Urinary bladder (tissue), 3 donors: ENCODE measurements at regions not wholly inside any gene's neighbourhood (a gene's known extent, or its start where the extent isn't known, plus 50 kb on each side); places are given as distances from the start of the nearest gene placed in this dataset.

ENCODE experiments used
- DNase-seq: peaks from one replicate; pipeline ENCODE4 v3.0.0-alpha.2; 2015; ENCODE audit errors: extremely low spot score
- H3K27ac ChIP-seq: one replicate; pipeline ENCODE4 v1.5.1; 2013; ENCODE audit warnings: low read depth, mild to moderate bottlenecking, moderate library complexity
- H3K36me3 ChIP-seq: one replicate; pipeline ENCODE4 v1.6.1; 2013; ENCODE audit warnings: mild to moderate bottlenecking, moderate library complexity; ENCODE audit not compliant: insufficient read depth
- H3K4me1 ChIP-seq: one replicate; pipeline ENCODE4 v1.6.1; 2013; ENCODE audit warnings: mild to moderate bottlenecking, moderate library complexity; ENCODE audit not compliant: insufficient read depth
- H3K4me3 ChIP-seq: one replicate; pipeline ENCODE4 v1.5.1; 2013; ENCODE audit warnings: low read depth, low read length
- WGBS: extraction: QIAGEN DNeasy Blood & Tissue Kit; methylation state at CpG from one replicate; pipeline ENCODE4 v1.1.7; 2013; 5-methylcytosine and 5-hydroxymethylcytosine counted together
- donor health status: healthy with polysubstance abuse.
- donor health status: healthy.

GRCh38 chr13:86932776-86933334 lies 738.3 kb upstream of the SLITRK5 start:
- Histone ChIP-seq H3K4me3 (no peak overlapping the region), H3K4me1 (no peaks in the 10 kb centered on the region), H3K36me3 (no peaks in the 10 kb centered on the region), H3K27ac (no peak overlapping the region)
- 21% methylated on average over 3 of the region's 3 CpGs for WGBS
- DNase-seq: no peak

GRCh38 chr13:86933676-86934075 lies 737.5 kb upstream of the SLITRK5 start:
- Histone ChIP-seq H3K4me3 (no peak overlapping the region), H3K27ac (no peak overlapping the region), H3K36me3 (no peaks in the 10 kb centered on the region), H3K4me1 (no peaks in the 10 kb centered on the region)
- 92% methylated on average over 3 of the region's 3 CpGs for WGBS
- DNase-seq: no peak

- Histone ChIP-seq H3K4me1 (no peaks in the 10 kb centered on the region), H3K27ac (no peak overlapping the region), H3K36me3 (no peaks in the 10 kb centered on the region), H3K4me3 (no peak overlapping the region)
- 69% methylated on average over 2 of the region's 2 CpGs for WGBS
- no peak for DNase-seq
These were observed 733.9 kb upstream of the SLITRK5 start for GRCh38 chr13:86937316-86937715.

GRCh38 chr13:86945584-86945983 lies 725.6 kb upstream of the SLITRK5 start:
- Histone ChIP-seq H3K27ac (no peak overlapping the region), H3K36me3 (no peaks in the 10 kb centered on the region), H3K4me3 (no peak overlapping the region), H3K4me1 (no peaks in the 10 kb centered on the region)
- DNase-seq: no peak
- WGBS: 88% methylated on average over 2 of the region's 2 CpGs

- H3K4me1 ChIP-seq: no peaks in the 10 kb centered on the region
- H3K27ac ChIP-seq: no peak overlapping the region
- DNase-seq: no peak
- H3K36me3 ChIP-seq: no peaks in the 10 kb centered on the region
- WGBS: 81% methylated on average over 2 of the region's 2 CpGs
- no peak overlapping the region for H3K4me3 ChIP-seq
These were observed 724.4 kb upstream of the SLITRK5 start for GRCh38 chr13:86946734-86947133.

- no peaks in the 10 kb centered on the region for H3K36me3 ChIP-seq
- H3K4me1 ChIP-seq: no peaks in the 10 kb centered on the region
- 45% methylated on average over 1 of the region's 1 CpG for WGBS
- H3K27ac ChIP-seq: no peak overlapping the region
- DNase-seq: no peak
- no peak overlapping the region for H3K4me3 ChIP-seq
These were observed 716.8 kb upstream of the SLITRK5 start for GRCh38 chr13:86954341-86954740.

GRCh38 chr13:86960876-86961275 lies 710.3 kb upstream of the SLITRK5 start:
- H3K36me3 ChIP-seq: no peaks in the 10 kb centered on the region
- no peak overlapping the region for H3K4me3 ChIP-seq
- no peaks in the 10 kb centered on the region for H3K4me1 ChIP-seq
- DNase-seq: no peak
- no peak overlapping the region for H3K27ac ChIP-seq

GRCh38 chr13:86974251-86974994 lies 696.7 kb upstream of the SLITRK5 start:
- DNase-seq: no peak
- no peaks in the 10 kb centered on the region for H3K36me3 ChIP-seq
- no peak overlapping the region for H3K27ac ChIP-seq
- no peak overlapping the region for H3K4me3 ChIP-seq
- no peaks in the 10 kb centered on the region for H3K4me1 ChIP-seq
- WGBS: 81% methylated on average over 7 of the region's 7 CpGs

- no peak for DNase-seq
- Histone ChIP-seq H3K4me3 (no peak overlapping the region), H3K36me3 (no peaks in the 10 kb centered on the region), H3K27ac (no peak overlapping the region), H3K4me1 (no peaks in the 10 kb centered on the region)
- 94% methylated on average over 1 of the region's 1 CpG for WGBS
These were observed 696.2 kb upstream of the SLITRK5 start for GRCh38 chr13:86974995-86975328.

- 83% methylated on average over 4 of the region's 4 CpGs for WGBS
- Histone ChIP-seq H3K4me3 (no peak overlapping the region), H3K36me3 (no peaks in the 10 kb centered on the region), H3K4me1 (no peaks in the 10 kb centered on the region), H3K27ac (no peak overlapping the region)
- DNase-seq: no peak
These were observed 694.4 kb upstream of the SLITRK5 start for GRCh38 chr13:86976521-86977324.

GRCh38 chr13:86986448-86986847 lies 684.7 kb upstream of the SLITRK5 start:
- H3K36me3 ChIP-seq: no peaks in the 10 kb centered on the region
- H3K4me1 ChIP-seq: no peaks in the 10 kb centered on the region
- no peak for DNase-seq
- WGBS: 34% methylated on average over 4 of the region's 4 CpGs
- no peak overlapping the region for H3K4me3 ChIP-seq
- no peak overlapping the region for H3K27ac ChIP-seq

- Histone ChIP-seq H3K27ac (no peak overlapping the region), H3K4me1 (no peaks in the 10 kb centered on the region), H3K4me3 (no peak overlapping the region), H3K36me3 (no peaks in the 10 kb centered on the region)
- no peak for DNase-seq
These were observed 678.9 kb upstream of the SLITRK5 start for GRCh38 chr13:86992251-86992650.

- Histone ChIP-seq H3K27ac (no peak overlapping the region), H3K4me1 (no peaks in the 10 kb centered on the region), H3K4me3 (no peak overlapping the region), H3K36me3 (no peaks in the 10 kb centered on the region)
- no peak for DNase-seq
These were observed 667.9 kb upstream of the SLITRK5 start for GRCh38 chr13:87003265-87003664.

GRCh38 chr13:87005511-87005910 lies 665.7 kb upstream of the SLITRK5 start:
- no peak for DNase-seq
- Histone ChIP-seq H3K4me3 (no peak overlapping the region), H3K36me3 (no peaks in the 10 kb centered on the region), H3K27ac (no peak overlapping the region), H3K4me1 (no peaks in the 10 kb centered on the region)
- WGBS: 87% methylated on average over 2 of the region's 2 CpGs
